Fibroblast of skin of right quadriceps (primary cell): ENCODE measurements at regions not wholly inside any gene's neighbourhood (a gene's known extent, or its start where the extent isn't known, plus 50 kb on each side); places are given as distances from the start of the nearest gene placed in this dataset.
"Not testable (repeated sequence)": the region's sequence is repeated elsewhere in the genome, so short reads cannot be mapped to it uniquely, and the experiment has no call there.

Experiments
- DNase-seq: peaks from one replicate; pipeline ENCODE4 v3.0.0-alpha.2; 2013

- no peak for DNase-seq
These were observed 52.0 kb downstream of the PRORP start for GRCh38 chr14:35174342-35174741.

- DNase-seq: no peak
These were observed 57.8 kb downstream of the PRORP start for GRCh38 chr14:35180179-35180578.

- not testable (repeated sequence) for DNase-seq
These were observed 62.5 kb downstream of the PRORP start for GRCh38 chr14:35184891-35185290.

GRCh38 chr14:35189422-35189821, 67.1 kb downstream of the PRORP start:
- no peak for DNase-seq

- DNase-seq: no peak
These were observed 70.8 kb downstream of the PRORP start for GRCh38 chr14:35193161-35193560.

- not testable (repeated sequence) for DNase-seq
These were observed 71.8 kb downstream of the PRORP start for GRCh38 chr14:35194183-35194582.

GRCh38 chr14:35196571-35196970, 74.2 kb downstream of the PRORP start:
- DNase-seq: no peak

GRCh38 chr14:35197015-35197414, 74.7 kb downstream of the PRORP start:
- DNase-seq: peak; percentile 28

GRCh38 chr14:35201066-35201465, 78.7 kb downstream of the PRORP start:
- DNase-seq: no peak

GRCh38 chr14:35202195-35202594, 79.8 kb downstream of the PRORP start:
- no peak for DNase-seq

GRCh38 chr14:35205737-35206136, 83.4 kb downstream of the PRORP start:
- DNase-seq: no peak

GRCh38 chr14:35211067-35211466, 81.1 kb upstream of the PSMA6 start:
- no peak for DNase-seq

- DNase-seq: no peak
These were observed 79.6 kb upstream of the PSMA6 start for GRCh38 chr14:35212471-35213142.

- no peak for DNase-seq
These were observed 78.9 kb upstream of the PSMA6 start for GRCh38 chr14:35213143-35213788.

- peak; percentile 31 for DNase-seq
These were observed 78.3 kb upstream of the PSMA6 start for GRCh38 chr14:35213869-35214387.

- not testable (repeated sequence) for DNase-seq
These were observed 77.8 kb upstream of the PSMA6 start for GRCh38 chr14:35214402-35214801.

- DNase-seq: peak; percentile 47
These were observed 76.9 kb upstream of the PSMA6 start for GRCh38 chr14:35215110-35215813.

GRCh38 chr14:35218176-35218575, 74.0 kb upstream of the PSMA6 start:
- not testable (repeated sequence) for DNase-seq

GRCh38 chr14:35218963-35219362, 73.2 kb upstream of the PSMA6 start:
- no peak for DNase-seq

- no peak for DNase-seq
These were observed 72.0 kb upstream of the PSMA6 start for GRCh38 chr14:35220027-35220676.

GRCh38 chr14:35220920-35221319, 71.3 kb upstream of the PSMA6 start:
- no peak for DNase-seq

GRCh38 chr14:35221462-35221861, 70.7 kb upstream of the PSMA6 start:
- DNase-seq: no peak

GRCh38 chr14:35222324-35222723, 69.9 kb upstream of the PSMA6 start:
- DNase-seq: no peak
